Esophagus muscularis mucosa (tissue), 4 donors: ENCODE measurements at regions not wholly inside any gene's neighbourhood (a gene's known extent, or its start where the extent isn't known, plus 50 kb on each side); places are given as distances from the start of the nearest gene placed in this dataset.

ENCODE experiments used
- DNase-seq: peaks from one replicate; pipeline ENCODE4 v3.0.0-alpha.2; 2017; ENCODE audit errors: extremely low spot score
- H3K27ac ChIP-seq, 4 donors: fragments of 200-600 bp; sonication (generic); replicated peaks in 1 of 4; 1 replicate in 3 of 4; 2 replicates in 1 of 4; pipeline ENCODE4 v1.5.1; 2016 to 2019; ENCODE audit warnings: mild to moderate bottlenecking in 1 of 4
- H3K27me3 ChIP-seq, 4 donors: fragments of 200-600 bp; sonication (generic); one replicate each; pipeline versions ENCODE4 v1.5.1 to v1.6.0; 2016 to 2019
- H3K36me3 ChIP-seq, 4 donors: fragments of 200-600 bp; sonication (generic); one replicate each; pipeline ENCODE4 v1.5.1; 2016 to 2019
- H3K4me1 ChIP-seq, 4 donors: fragments of 200-600 bp; sonication (generic); one replicate each; pipeline ENCODE4 v1.5.1; 2016 to 2019
- H3K4me3 ChIP-seq, 4 donors: fragments of 200-600 bp; sonication (generic); 1 replicate in 2 of 4; 2 replicates in 2 of 4; pipeline ENCODE4 v1.5.1; 2016 to 2019; ENCODE audit warnings: mild to moderate bottlenecking in 4 of 4, moderate library complexity in 1 of 4
- H3K9me3 ChIP-seq, 4 donors: fragments of 200-600 bp; sonication (generic); 1 replicate in 3 of 4; 2 replicates in 1 of 4; pipeline ENCODE4 v1.5.1; 2016 to 2019
- CTCF ChIP-seq, 3 experiments: fragments of 200-600 bp in 2 of 3; fragments of 450-650 bp in 1 of 3; sonication (generic) in 2 of 3; IDR thresholded peaks; one replicate each; pipeline ENCODE4 v1.5.1; 2017 to 2019; ENCODE audit warnings: antibody characterized with exemption in 3 of 3, mild to moderate bottlenecking in 2 of 3, moderate library complexity in 1 of 3
- EP300 ChIP-seq: sonication (generic); formaldehyde crosslinking; IDR thresholded peaks from one replicate; pipeline ENCODE4 v1.6.1; 2017; ENCODE audit warnings: antibody characterized with exemption
- POLR2A ChIP-seq: fragments of 450-650 bp; IDR thresholded peaks from one replicate; pipeline ENCODE4 v1.6.1; 2017; ENCODE audit warnings: antibody characterized with exemption, moderate library complexity, mild to moderate bottlenecking, low read depth
- POLR2AphosphoS5 ChIP-seq, 2 donors: sonication (generic); formaldehyde crosslinking; IDR thresholded peaks; one replicate each; pipeline ENCODE4 v1.6.1; 2017; ENCODE audit warnings: antibody characterized with exemption in 2 of 2
- WGBS: methylation state at CpG from one replicate; pipeline ENCODE4 v1.1.5; 2018; 5-methylcytosine and 5-hydroxymethylcytosine counted together
- intact Hi-C: fragments of 100-400 bp; cut with DNase I; formaldehyde crosslinking; loops from one replicate; pipeline ENCODE4 v1.15.1; 2023

- Histone ChIP-seq H3K4me3 (no peak overlapping the region), H3K36me3 (no peaks in the 10 kb centered on the region), H3K27ac (no peak overlapping the region), H3K27me3 (peaks cover 0 to 16% (median 0%) of the 10 kb centered on the region in 4 donors), H3K4me1 (no peaks in the 10 kb centered on the region), H3K9me3 (peaks cover 0 to 9% (median 0%) of the 10 kb centered on the region in 4 donors)
- TF ChIP-seq POLR2AphosphoS5 (IDR thresholded peaks at IDR 0.05) (no peak), CTCF (IDR thresholded peaks at IDR 0.05) (no peak), POLR2A (no peak), EP300 (no peak)
- DNase-seq, result no peak
- intact Hi-C loops, result no loop called here
- 85% methylated on average over 2 of the region's 2 CpGs for WGBS
Measured at GRCh38 chr20:42003380-42003779, 385.2 kb upstream of the CHD6 start.

GRCh38 chr20:41998539-41999341 lies 380.6 kb upstream of the CHD6 start:
- Histone ChIP-seq H3K4me3 (no peak overlapping the region), H3K27me3 (peaks cover 0 to 3% (median 0%) of the 10 kb centered on the region in 4 donors), H3K9me3 (peaks cover 0 to 13% (median 0%) of the 10 kb centered on the region in 4 donors), H3K27ac (no peak overlapping the region), H3K4me1 (no peaks in the 10 kb centered on the region), H3K36me3 (no peaks in the 10 kb centered on the region)
- TF ChIP-seq EP300 (no peak), POLR2A (no peak), CTCF (IDR thresholded peaks at IDR 0.05) (no peak), POLR2AphosphoS5 (IDR thresholded peaks at IDR 0.05) (no peak)
- 88% methylated on average over 76 of the region's 92 CpGs for WGBS
- peak; percentile 77 for DNase-seq
- intact Hi-C loops, result no loop called here

- TF ChIP-seq POLR2A, result no peak
- no peak for TF ChIP-seq POLR2AphosphoS5 (IDR thresholded peaks at IDR 0.05)
- no peak for TF ChIP-seq EP300
- no peak for TF ChIP-seq CTCF (IDR thresholded peaks at IDR 0.05)
- H3K36me3 ChIP-seq, result no peaks in the 10 kb centered on the region
- H3K9me3 ChIP-seq, result peaks cover 0 to 13% (median 0%) of the 10 kb centered on the region in 4 donors
- 76% methylated on average over 3 of the region's 3 CpGs for WGBS
- H3K27me3 ChIP-seq, result peaks cover 0 to 3% (median 0%) of the 10 kb centered on the region in 4 donors
- H3K27ac ChIP-seq, result no peak overlapping the region
- no peaks in the 10 kb centered on the region for H3K4me1 ChIP-seq
- DNase-seq, result peak; percentile 66
- no peak overlapping the region for H3K4me3 ChIP-seq
- intact Hi-C loops, result no loop called here
Measured at GRCh38 chr20:41996951-41997350, 378.8 kb upstream of the CHD6 start.

GRCh38 chr20:41992481-41992880 lies 374.3 kb upstream of the CHD6 start:
- Histone ChIP-seq H3K27me3 (no peaks in the 10 kb centered on the region), H3K9me3 (no peaks in the 10 kb centered on the region), H3K4me3 (no peak overlapping the region), H3K4me1 (no peaks in the 10 kb centered on the region), H3K36me3 (no peaks in the 10 kb centered on the region), H3K27ac (no peak overlapping the region)
- peak; percentile 39 for DNase-seq
- intact Hi-C loops, result no loop called here
- TF ChIP-seq EP300, result no peak
- no peak for TF ChIP-seq POLR2A
- no peak for TF ChIP-seq CTCF (IDR thresholded peaks at IDR 0.05)
- TF ChIP-seq POLR2AphosphoS5 (IDR thresholded peaks at IDR 0.05), result no peak
- WGBS, result 68% methylated on average over 4 of the region's 4 CpGs

DNA sequence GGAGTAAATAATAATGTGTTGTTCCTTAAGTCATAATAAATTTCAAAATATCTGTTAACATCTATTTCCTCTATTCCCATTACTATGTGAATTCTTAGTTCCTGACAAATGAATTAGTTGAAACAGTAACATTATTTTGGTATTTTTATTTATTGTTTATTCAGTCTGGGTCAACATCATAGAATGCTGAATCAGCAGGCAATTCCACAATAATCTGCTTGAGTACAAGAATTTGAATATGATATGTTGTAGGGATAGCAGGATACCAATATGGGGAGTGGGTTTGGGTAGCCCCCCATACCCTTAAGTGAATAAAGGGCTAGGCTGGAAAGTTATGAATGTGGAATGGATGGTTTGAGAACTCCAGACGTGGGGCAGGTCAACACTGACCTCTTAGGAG lies 373.2 kb upstream of the CHD6 start:
- DNase-seq, result no peak
- Histone ChIP-seq H3K27me3 (no peaks in the 10 kb centered on the region), H3K27ac (no peak overlapping the region), H3K9me3 (no peaks in the 10 kb centered on the region), H3K4me1 (no peaks in the 10 kb centered on the region), H3K36me3 (no peaks in the 10 kb centered on the region), H3K4me3 (no peak overlapping the region)
- WGBS, result 50% methylated on average over 1 of the region's 1 CpG
- TF ChIP-seq POLR2AphosphoS5 (IDR thresholded peaks at IDR 0.05) (no peak), POLR2A (no peak), EP300 (no peak), CTCF (IDR thresholded peaks at IDR 0.05) (no peak)
- intact Hi-C loops, result no loop called here
